ENCODE measurements at regions not wholly inside any gene's neighbourhood (a gene's known extent, or its start where the extent isn't known, plus 50 kb on each side); places are given as distances from the start of the nearest gene placed in this dataset.
A peak's percentile ranks its signal among the peaks of the same experiment; 100 is the strongest.

GRCh38 chr2:8076448-8077342 lies 605.2 kb upstream of the ID2 start:
- peaks cover 5% of the 10 kb centered on the region for H3K9me3 Mint-ChIP-seq
- H3K36me3 Mint-ChIP-seq = no peaks in the 10 kb centered on the region
- no peak overlapping the region for H3K27ac Mint-ChIP-seq
- H3K4me1 Mint-ChIP-seq = no peaks in the 10 kb centered on the region
- ATAC-seq = no peak
- H3K27me3 Mint-ChIP-seq = peaks cover 8% of the 10 kb centered on the region
- H3K4me3 Mint-ChIP-seq = no peak overlapping the region

DNA sequence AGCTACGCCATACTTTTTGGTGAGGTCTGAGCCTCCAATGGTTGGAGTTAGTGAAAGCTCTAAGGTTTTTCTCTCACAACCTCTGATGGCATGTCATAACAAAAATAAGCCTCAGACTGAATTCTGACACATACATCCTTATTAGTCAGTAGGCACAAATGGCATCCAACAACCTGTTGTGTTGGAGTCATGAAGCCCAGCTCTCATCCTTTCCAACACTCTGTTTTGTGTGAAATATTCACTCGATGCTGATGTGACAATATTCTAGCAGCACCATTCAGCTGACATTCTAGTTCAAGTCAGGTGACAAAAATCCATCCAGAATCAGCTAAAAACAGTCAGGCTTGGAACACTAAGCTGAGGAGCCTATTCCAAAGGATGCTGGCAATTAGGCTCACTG lies 603.2 kb upstream of the ID2 start:
- Mint-ChIP-seq H3K9me3 (peaks cover 5% of the 10 kb centered on the region), H3K27ac (no peak overlapping the region)

DNA sequence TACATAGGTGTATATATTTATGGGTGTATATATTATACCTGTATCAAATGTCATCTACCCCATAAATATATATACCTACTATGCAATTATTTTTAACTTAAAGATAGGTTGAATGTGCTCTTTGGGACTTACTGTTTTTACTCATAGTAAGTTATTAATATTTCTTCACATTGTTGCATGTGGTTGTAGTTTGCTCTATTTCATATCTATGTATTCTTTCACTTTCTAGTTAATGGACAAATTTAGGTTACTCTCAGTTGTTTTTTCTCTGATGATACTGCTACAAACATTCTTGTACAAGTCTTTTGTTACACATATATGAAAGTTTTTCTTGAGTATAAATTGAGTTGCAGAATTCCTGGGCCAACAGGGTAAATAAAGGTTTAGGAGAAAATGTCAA lies 601.8 kb upstream of the ID2 start:
- H3K27ac Mint-ChIP-seq = no peak overlapping the region
- H3K4me1 Mint-ChIP-seq = no peaks in the 10 kb centered on the region
- peaks cover 5% of the 10 kb centered on the region for H3K9me3 Mint-ChIP-seq
- H3K4me3 Mint-ChIP-seq = no peak overlapping the region
- no peaks in the 10 kb centered on the region for H3K36me3 Mint-ChIP-seq
- peaks cover 40% of the 10 kb centered on the region for H3K27me3 Mint-ChIP-seq
- ATAC-seq = no peak

More for the DNA sequence above, 603.2 kb upstream of the ID2 start:
- no peak overlapping the region for H3K4me3 Mint-ChIP-seq
- H3K27me3 Mint-ChIP-seq = peaks cover 26% of the 10 kb centered on the region
- no peaks in the 10 kb centered on the region for H3K4me1 Mint-ChIP-seq
- no peak for ATAC-seq
- no peaks in the 10 kb centered on the region for H3K36me3 Mint-ChIP-seq

GRCh38 chr2:8081130-8081529 lies 600.7 kb upstream of the ID2 start:
- no peaks in the 10 kb centered on the region for H3K4me1 Mint-ChIP-seq
- H3K36me3 Mint-ChIP-seq = no peaks in the 10 kb centered on the region
- H3K27ac Mint-ChIP-seq = no peak overlapping the region
- H3K27me3 Mint-ChIP-seq = peaks cover 41% of the 10 kb centered on the region
- ATAC-seq = no peak
- H3K9me3 Mint-ChIP-seq = peaks cover 5% of the 10 kb centered on the region
- H3K4me3 Mint-ChIP-seq = no peak overlapping the region

DNA sequence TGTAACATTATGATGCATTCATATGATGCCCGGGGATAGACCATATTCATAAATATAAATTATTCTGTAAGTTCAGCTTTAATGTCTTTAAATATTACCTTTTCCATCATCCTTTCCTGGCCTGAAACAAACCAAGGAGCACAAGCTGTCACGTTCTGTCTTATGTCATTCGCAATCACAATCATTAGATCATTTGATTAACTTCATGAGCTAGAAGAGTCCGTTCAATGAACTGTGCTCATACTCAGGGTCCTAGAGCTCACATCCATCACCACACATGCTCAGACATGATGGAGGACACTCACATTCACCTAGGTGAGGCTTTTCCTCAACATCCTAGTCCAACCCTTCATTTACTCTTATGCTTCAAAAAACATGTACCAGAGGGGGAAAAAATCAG lies 599.0 kb upstream of the ID2 start:
- H3K27ac Mint-ChIP-seq = no peak overlapping the region
- H3K27me3 Mint-ChIP-seq = peaks cover 41% of the 10 kb centered on the region
- no peak overlapping the region for H3K4me3 Mint-ChIP-seq
- H3K4me1 Mint-ChIP-seq = no peaks in the 10 kb centered on the region
- peaks cover 5% of the 10 kb centered on the region for H3K9me3 Mint-ChIP-seq
- ATAC-seq = no peak
- H3K36me3 Mint-ChIP-seq = no peaks in the 10 kb centered on the region

DNA sequence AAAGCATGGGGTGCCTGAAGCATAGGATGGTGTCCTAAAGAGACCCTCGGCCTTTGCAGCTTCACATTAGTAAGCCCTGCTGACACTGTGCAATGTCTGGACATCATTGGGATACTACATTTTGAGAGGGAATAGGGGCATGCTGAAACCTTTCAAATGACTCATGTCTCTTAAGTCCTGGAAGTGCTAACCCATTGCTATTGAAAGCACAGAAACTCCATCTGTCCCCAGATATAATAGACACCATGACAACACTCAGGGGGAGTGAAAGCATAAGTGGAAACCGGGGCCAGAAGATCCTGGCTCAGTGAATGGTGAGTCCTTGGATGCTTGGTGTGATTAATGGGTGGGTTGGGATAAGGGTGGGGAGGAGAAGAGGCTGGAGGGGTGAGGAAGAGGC lies 595.5 kb upstream of the ID2 start:
- no peaks in the 10 kb centered on the region for H3K9me3 Mint-ChIP-seq
- no peaks in the 10 kb centered on the region for H3K4me1 Mint-ChIP-seq
- no peaks in the 10 kb centered on the region for H3K36me3 Mint-ChIP-seq
- no peak overlapping the region for H3K27ac Mint-ChIP-seq
- no peak overlapping the region for H3K4me3 Mint-ChIP-seq
- ATAC-seq = no peak
- peaks cover 34% of the 10 kb centered on the region for H3K27me3 Mint-ChIP-seq

DNA sequence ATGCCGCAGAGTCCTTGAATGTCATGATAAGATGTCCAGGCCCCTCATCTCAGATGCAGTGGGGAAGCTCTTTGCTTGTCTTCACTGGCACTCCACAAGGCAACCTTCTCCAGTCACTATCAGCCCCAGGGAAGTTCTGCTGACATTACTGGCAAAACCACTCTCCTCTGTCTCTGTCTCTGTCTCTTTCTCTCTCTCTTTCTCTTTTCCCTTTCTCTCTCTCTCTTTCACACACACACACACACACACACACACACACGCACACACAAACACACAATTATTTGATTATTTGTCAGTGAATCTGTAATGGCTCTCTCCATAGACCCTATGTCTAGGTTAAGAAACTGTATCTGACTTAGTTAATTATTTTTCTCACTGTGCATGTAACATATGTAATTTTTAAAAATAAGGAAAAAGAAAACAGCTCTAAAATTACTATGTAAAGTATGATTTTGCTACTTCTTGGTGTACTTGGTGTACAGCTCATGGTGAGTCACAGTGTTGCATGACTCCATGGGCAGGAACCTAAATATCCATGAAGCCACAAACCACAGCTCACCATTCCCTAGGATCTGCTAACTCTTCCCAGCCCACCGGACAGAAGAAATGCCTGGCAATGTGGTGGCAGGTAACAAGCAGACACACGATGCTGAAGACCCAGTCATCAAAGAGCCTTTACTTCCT lies 594.9 kb upstream of the ID2 start:
- no peak overlapping the region for H3K27ac Mint-ChIP-seq
- ATAC-seq = no peak
- H3K27me3 Mint-ChIP-seq = peaks cover 33% of the 10 kb centered on the region
- no peaks in the 10 kb centered on the region for H3K36me3 Mint-ChIP-seq
- no peak overlapping the region for H3K4me3 Mint-ChIP-seq
- H3K9me3 Mint-ChIP-seq = no peaks in the 10 kb centered on the region
- no peaks in the 10 kb centered on the region for H3K4me1 Mint-ChIP-seq

- H3K4me1 Mint-ChIP-seq = no peaks in the 10 kb centered on the region
Measured at GRCh38 chr2:8087480-8087840, 594.4 kb upstream of the ID2 start.

GRCh38 chr2:8088810-8089209 lies 593.0 kb upstream of the ID2 start:
- no peaks in the 10 kb centered on the region for H3K36me3 Mint-ChIP-seq
- no peaks in the 10 kb centered on the region for H3K4me1 Mint-ChIP-seq
- H3K4me3 Mint-ChIP-seq = no peak overlapping the region
- no peak overlapping the region for H3K27ac Mint-ChIP-seq
- no peaks in the 10 kb centered on the region for H3K9me3 Mint-ChIP-seq
- peaks cover 14% of the 10 kb centered on the region for H3K27me3 Mint-ChIP-seq
- ATAC-seq = no peak

More at GRCh38 chr2:8087480-8087840, 594.4 kb upstream of the ID2 start:
- Mint-ChIP-seq H3K9me3 (no peaks in the 10 kb centered on the region), H3K36me3 (no peaks in the 10 kb centered on the region), H3K27me3 (peaks cover 28% of the 10 kb centered on the region), H3K27ac (no peak overlapping the region), H3K4me3 (no peak overlapping the region)
- ATAC-seq = no peak

- Mint-ChIP-seq H3K4me3 (no peak overlapping the region), H3K9me3 (no peaks in the 10 kb centered on the region), H3K27ac (no peak overlapping the region), H3K27me3 (peaks cover 6% of the 10 kb centered on the region), H3K4me1 (no peaks in the 10 kb centered on the region), H3K36me3 (no peaks in the 10 kb centered on the region)
- ATAC-seq = no peak
Measured at GRCh38 chr2:8089596-8089995, 592.3 kb upstream of the ID2 start.

DNA sequence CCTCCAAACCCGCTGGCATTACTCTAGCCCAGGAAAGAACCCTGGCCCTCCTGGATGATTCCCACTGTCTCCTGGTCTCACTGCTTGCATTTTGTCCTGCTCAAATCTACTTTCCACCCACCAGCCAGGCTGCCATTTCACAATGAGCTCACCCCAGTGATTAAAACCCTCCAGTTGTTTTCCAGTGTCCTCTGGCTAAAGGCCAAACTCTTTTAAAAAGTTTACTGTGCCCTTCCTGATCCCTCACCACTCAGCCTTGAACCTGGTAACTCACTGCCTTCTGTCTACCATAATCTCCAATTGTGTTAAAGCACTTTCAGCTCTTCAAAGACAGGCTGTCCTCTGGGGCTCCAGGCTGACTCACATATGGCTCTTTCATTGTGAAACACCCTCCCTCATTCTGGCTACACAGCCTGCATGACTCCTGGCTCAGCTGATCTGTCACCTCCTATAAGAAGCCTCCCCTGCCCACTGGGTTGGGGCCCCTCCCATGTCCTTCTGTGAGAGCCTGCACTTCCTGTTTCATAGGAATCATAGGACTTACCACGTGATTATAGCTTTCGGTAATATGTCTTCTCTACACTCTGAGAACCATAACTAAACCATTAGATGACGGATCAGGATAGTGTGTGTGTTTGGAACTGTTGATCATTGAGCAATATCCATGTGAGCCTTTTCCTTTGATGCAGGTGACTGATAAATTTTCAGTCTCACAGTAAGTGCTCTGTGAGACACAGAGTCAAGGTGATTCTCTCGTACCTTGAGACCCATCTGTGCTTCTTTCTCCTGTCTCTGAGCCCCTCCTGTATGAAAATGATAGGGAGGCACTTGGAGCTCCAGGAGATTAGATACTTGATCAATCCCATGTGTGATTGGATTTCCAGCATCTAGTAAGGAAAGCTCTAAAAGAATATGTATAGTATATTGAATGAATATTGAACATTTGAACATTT lies 590.8 kb upstream of the ID2 start:
- no peaks in the 10 kb centered on the region for H3K27me3 Mint-ChIP-seq
- H3K4me1 Mint-ChIP-seq = no peaks in the 10 kb centered on the region
- no peaks in the 10 kb centered on the region for H3K9me3 Mint-ChIP-seq
- peak; percentile 74 for ATAC-seq
- no peaks in the 10 kb centered on the region for H3K36me3 Mint-ChIP-seq
- H3K4me3 Mint-ChIP-seq = no peak overlapping the region
- no peak overlapping the region for H3K27ac Mint-ChIP-seq

DNA sequence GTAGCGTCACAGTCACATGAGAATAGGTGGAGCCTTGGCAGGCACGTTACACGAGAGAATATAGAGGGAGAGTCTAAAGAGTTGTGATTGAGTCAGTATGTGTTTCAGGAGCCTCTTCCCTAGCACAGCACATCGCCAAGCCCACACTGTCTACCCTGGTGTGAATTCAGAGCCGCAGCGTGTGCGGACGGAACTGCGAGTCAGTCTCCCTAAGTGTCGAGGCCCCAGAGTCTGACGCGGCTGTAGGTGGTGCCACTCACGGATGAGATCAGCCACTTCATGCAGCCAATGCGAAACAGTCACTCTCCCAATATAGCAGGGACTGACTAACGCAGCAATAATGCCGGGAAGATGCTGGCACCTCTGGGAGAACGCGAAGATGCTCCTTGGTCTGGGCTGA lies 587.3 kb upstream of the ID2 start:
- ATAC-seq = no peak
- no peaks in the 10 kb centered on the region for H3K36me3 Mint-ChIP-seq
- no peak overlapping the region for H3K4me3 Mint-ChIP-seq
- no peaks in the 10 kb centered on the region for H3K4me1 Mint-ChIP-seq
- H3K9me3 Mint-ChIP-seq = no peaks in the 10 kb centered on the region
- no peaks in the 10 kb centered on the region for H3K27me3 Mint-ChIP-seq
- no peak overlapping the region for H3K27ac Mint-ChIP-seq

GRCh38 chr2:8095978-8096377 lies 585.9 kb upstream of the ID2 start:
- no peaks in the 10 kb centered on the region for H3K27me3 Mint-ChIP-seq
- H3K27ac Mint-ChIP-seq = no peak overlapping the region
- no peaks in the 10 kb centered on the region for H3K36me3 Mint-ChIP-seq
- H3K9me3 Mint-ChIP-seq = no peaks in the 10 kb centered on the region
- H3K4me3 Mint-ChIP-seq = no peak overlapping the region
- no peak for ATAC-seq
- H3K4me1 Mint-ChIP-seq = no peaks in the 10 kb centered on the region

DNA sequence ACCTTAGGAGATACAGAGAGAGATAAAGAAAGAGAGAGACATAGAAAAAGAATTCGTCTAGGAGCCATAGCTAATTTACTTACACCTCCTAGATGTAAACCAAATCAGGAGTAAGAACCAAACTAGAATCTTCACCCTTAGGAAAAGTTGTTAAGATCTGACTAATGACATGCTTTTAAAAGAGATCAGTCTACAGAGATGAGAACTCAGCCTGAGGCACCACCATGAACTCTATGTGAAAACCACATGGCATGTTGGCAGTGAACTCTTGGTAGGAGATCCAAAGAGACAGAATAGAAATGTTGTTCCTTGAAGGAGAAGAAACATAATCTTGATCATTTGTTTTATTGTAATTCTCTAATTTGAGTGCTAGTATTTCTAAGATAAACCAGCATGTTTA lies 585.4 kb upstream of the ID2 start:
- Mint-ChIP-seq H3K27me3 (no peaks in the 10 kb centered on the region), H3K27ac (no peak overlapping the region)
- no peak for ATAC-seq

More for the DNA sequence above, 585.4 kb upstream of the ID2 start:
- Mint-ChIP-seq H3K9me3 (no peaks in the 10 kb centered on the region), H3K36me3 (no peaks in the 10 kb centered on the region), H3K4me3 (no peak overlapping the region), H3K4me1 (no peaks in the 10 kb centered on the region)
